Type B pancreatic cell (in vitro differentiated cells): ENCODE measurements at regions not wholly inside any gene's neighbourhood (a gene's known extent, or its start where the extent isn't known, plus 50 kb on each side); places are given as distances from the start of the nearest gene placed in this dataset.

Experiments
- DNase-seq: peaks from one replicate; pipeline ENCODE4 v3.0.0; 2021; ENCODE audit warnings: mixed read lengths; ENCODE audit not compliant: unreplicated experiment; ENCODE audit errors: extremely low spot score
- H3K27ac Mint-ChIP-seq: 2 replicates; pipeline ENCODE4 v1.8.0; 2021; ENCODE audit warnings: mild to moderate bottlenecking, mixed read lengths
- H3K27me3 Mint-ChIP-seq: 2 replicates; pipeline ENCODE4 v1.8.0; 2021; ENCODE audit warnings: mixed read lengths
- H3K36me3 Mint-ChIP-seq: 2 replicates; pipeline ENCODE4 v1.8.0; 2021; ENCODE audit warnings: mixed read lengths
- H3K4me1 Mint-ChIP-seq: one replicate; pipeline ENCODE4 v1.8.0; 2021; ENCODE audit warnings: mixed read lengths; ENCODE audit not compliant: unreplicated experiment
- H3K4me3 Mint-ChIP-seq: 2 replicates; pipeline ENCODE4 v1.8.0; 2021; ENCODE audit warnings: mild to moderate bottlenecking, mixed read lengths
- H3K9me3 Mint-ChIP-seq: 2 replicates; pipeline ENCODE4 v1.8.0; 2021; ENCODE audit warnings: mixed read lengths
- CTCF ChIP-seq: fragments of 200-600 bp; sonication (generic); conservative IDR thresholded peaks from 2 replicates; pipeline ENCODE4 v1.5.0; 2021; ENCODE audit warnings: antibody characterized with exemption, mild to moderate bottlenecking

GRCh38 chr5:68757006-68757405 lies 336.8 kb upstream of the SLC30A5 start:
- Mint-ChIP-seq H3K36me3 (no peaks in the 10 kb centered on the region), H3K9me3 (no peaks in the 10 kb centered on the region), H3K27me3 (peaks cover 3% of the 10 kb centered on the region), H3K4me1 (no peaks in the 10 kb centered on the region), H3K27ac (no peak overlapping the region), H3K4me3 (no peak overlapping the region)
- no peak for DNase-seq
- TF ChIP-seq CTCF: no peak

GRCh38 chr5:68757626-68758212 lies 336.1 kb upstream of the SLC30A5 start:
- H3K4me3 Mint-ChIP-seq: no peak overlapping the region
- TF ChIP-seq CTCF: no peak
- no peak overlapping the region for H3K27ac Mint-ChIP-seq
- H3K27me3 Mint-ChIP-seq: peaks cover 3% of the 10 kb centered on the region
- DNase-seq: no peak
- H3K9me3 Mint-ChIP-seq: no peaks in the 10 kb centered on the region
- H3K36me3 Mint-ChIP-seq: no peaks in the 10 kb centered on the region
- H3K4me1 Mint-ChIP-seq: no peaks in the 10 kb centered on the region

GRCh38 chr5:68759593-68759992 lies 334.2 kb upstream of the SLC30A5 start:
- Mint-ChIP-seq H3K4me3 (no peak overlapping the region), H3K4me1 (no peaks in the 10 kb centered on the region), H3K27me3 (peaks cover 6% of the 10 kb centered on the region), H3K27ac (no peak overlapping the region), H3K9me3 (no peaks in the 10 kb centered on the region), H3K36me3 (no peaks in the 10 kb centered on the region)
- TF ChIP-seq CTCF: no peak
- no peak for DNase-seq

GRCh38 chr5:68762201-68762600 lies 331.6 kb upstream of the SLC30A5 start:
- Mint-ChIP-seq H3K27me3 (peaks cover 3% of the 10 kb centered on the region), H3K4me3 (no peak overlapping the region), H3K4me1 (peaks cover 8% of the 10 kb centered on the region), H3K27ac (no peak overlapping the region), H3K36me3 (no peaks in the 10 kb centered on the region), H3K9me3 (no peaks in the 10 kb centered on the region)
- no peak for DNase-seq
- TF ChIP-seq CTCF: no peak

GRCh38 chr5:68766952-68767464 lies 326.8 kb upstream of the SLC30A5 start:
- H3K27ac Mint-ChIP-seq: no peak overlapping the region
- no peak overlapping the region for H3K4me3 Mint-ChIP-seq
- peaks cover 26% of the 10 kb centered on the region for H3K4me1 Mint-ChIP-seq
- TF ChIP-seq CTCF: no peak
- no peaks in the 10 kb centered on the region for H3K36me3 Mint-ChIP-seq
- no peak for DNase-seq
- H3K27me3 Mint-ChIP-seq: peaks cover 6% of the 10 kb centered on the region
- H3K9me3 Mint-ChIP-seq: no peaks in the 10 kb centered on the region
